ENCODE measurements at regions not wholly inside any gene's neighbourhood (a gene's known extent, or its start where the extent isn't known, plus 50 kb on each side); places are given as distances from the start of the nearest gene placed in this dataset.

DNA sequence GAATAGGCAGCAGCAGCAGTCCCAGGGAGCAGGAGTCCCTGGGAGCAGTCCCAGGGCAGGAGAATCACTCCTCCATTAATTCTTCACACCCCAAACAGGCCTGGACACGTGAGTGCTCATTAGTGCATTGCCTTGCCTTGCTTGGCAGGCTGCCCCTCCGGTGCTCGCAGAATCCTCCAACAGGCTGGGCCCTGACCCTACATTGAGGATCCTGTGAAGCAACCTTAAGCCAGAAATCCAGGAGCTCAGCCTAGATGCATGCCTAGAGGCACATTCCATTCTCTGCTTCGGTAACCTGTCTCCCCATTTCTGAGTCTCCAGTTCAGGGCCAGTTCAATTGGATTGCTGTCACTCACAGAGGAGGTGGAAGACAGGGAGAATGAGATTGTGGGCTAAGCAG is 97.4 kb upstream of the LRATD1 start:
- DNase-seq, result no peak
- H3K9me3 Mint-ChIP-seq, result no peaks in the 10 kb centered on the region
- no peak overlapping the region for H3K4me3 Mint-ChIP-seq
- H3K4me1 Mint-ChIP-seq (ENCODE audit: low read depth), result peaks cover 24% of the 10 kb centered on the region
- no peak overlapping the region for H3K27ac Mint-ChIP-seq
- no peaks in the 10 kb centered on the region for H3K36me3 Mint-ChIP-seq (ENCODE audit: low read depth)
- TF ChIP-seq, protein P1, sequence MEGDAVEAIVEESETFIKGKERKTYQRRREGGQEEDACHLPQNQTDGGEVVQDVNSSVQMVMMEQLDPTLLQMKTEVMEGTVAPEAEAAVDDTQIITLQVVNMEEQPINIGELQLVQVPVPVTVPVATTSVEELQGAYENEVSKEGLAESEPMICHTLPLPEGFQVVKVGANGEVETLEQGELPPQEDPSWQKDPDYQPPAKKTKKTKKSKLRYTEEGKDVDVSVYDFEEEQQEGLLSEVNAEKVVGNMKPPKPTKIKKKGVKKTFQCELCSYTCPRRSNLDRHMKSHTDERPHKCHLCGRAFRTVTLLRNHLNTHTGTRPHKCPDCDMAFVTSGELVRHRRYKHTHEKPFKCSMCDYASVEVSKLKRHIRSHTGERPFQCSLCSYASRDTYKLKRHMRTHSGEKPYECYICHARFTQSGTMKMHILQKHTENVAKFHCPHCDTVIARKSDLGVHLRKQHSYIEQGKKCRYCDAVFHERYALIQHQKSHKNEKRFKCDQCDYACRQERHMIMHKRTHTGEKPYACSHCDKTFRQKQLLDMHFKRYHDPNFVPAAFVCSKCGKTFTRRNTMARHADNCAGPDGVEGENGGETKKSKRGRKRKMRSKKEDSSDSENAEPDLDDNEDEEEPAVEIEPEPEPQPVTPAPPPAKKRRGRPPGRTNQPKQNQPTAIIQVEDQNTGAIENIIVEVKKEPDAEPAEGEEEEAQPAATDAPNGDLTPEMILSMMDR (IDR thresholded peaks at IDR 0.05), result no peak
- H3K27me3 Mint-ChIP-seq (ENCODE audit: insufficient read depth), result no peaks in the 10 kb centered on the region; the same call in 1 of the 2 replicates

DNA sequence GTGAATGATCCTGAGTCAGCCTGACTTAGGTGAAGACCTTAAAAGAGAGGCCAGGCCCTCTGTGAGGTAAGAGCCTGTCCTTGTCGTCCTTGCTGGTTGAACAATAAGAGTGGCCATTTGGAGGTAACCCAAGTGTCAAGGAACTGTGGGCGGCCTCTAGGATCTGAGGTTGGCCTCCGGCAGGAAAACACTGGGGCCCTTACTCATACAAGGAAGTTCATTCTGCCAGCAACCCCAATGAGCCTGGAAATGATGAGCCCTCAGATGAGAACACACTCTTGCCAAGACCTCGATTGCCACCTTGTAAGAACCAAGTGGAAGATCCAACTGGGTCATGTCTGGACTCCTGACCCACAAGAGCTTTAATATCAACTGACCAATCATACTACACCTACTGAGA is 95.5 kb upstream of the LRATD1 start:
- Mint-ChIP-seq H3K9me3 (no peaks in the 10 kb centered on the region), H3K4me1 (ENCODE audit: low read depth) (peaks cover 21% of the 10 kb centered on the region; the same call in 1 of the 2 replicates), H3K4me3 (no peak overlapping the region), H3K27ac (no peak overlapping the region), H3K36me3 (ENCODE audit: low read depth) (no peaks in the 10 kb centered on the region), H3K27me3 (ENCODE audit: insufficient read depth) (no peaks in the 10 kb centered on the region; the same call in none of the 2 replicates)
- no peak for DNase-seq
- TF ChIP-seq, protein P1 (IDR thresholded peaks at IDR 0.05), result no peak

DNA sequence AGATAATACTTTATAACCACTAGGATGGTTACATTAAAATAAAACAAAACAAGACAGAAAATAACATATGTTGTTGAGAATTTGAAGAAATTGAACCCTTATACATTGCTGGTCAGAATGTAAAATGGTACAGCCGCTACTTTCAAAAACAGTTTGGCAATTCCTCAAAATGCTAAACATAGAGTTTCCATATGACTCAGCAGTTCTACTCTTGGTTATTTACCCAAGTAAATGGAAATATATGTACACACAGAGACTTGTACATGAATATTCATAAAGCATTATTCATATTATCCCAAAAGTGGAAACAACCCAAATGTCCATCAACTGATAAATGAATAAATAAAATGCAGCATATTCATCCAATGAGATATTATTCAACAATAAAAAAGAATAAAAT is 92.5 kb upstream of the LRATD1 start:
- no peak overlapping the region for H3K4me3 Mint-ChIP-seq
- H3K27ac Mint-ChIP-seq, result no peak overlapping the region
- H3K9me3 Mint-ChIP-seq, result no peaks in the 10 kb centered on the region; the same call in 1 of the 2 replicates
- TF ChIP-seq, protein P1 (IDR thresholded peaks at IDR 0.05), result no peak
- DNase-seq, result no peak
- no peaks in the 10 kb centered on the region; the same call in 1 of the 2 replicates for H3K36me3 Mint-ChIP-seq (ENCODE audit: low read depth)
- peaks cover 2% of the 10 kb centered on the region for H3K27me3 Mint-ChIP-seq (ENCODE audit: insufficient read depth)
- peaks cover 30% of the 10 kb centered on the region; the same call in 1 of the 2 replicates for H3K4me1 Mint-ChIP-seq (ENCODE audit: low read depth)

DNA sequence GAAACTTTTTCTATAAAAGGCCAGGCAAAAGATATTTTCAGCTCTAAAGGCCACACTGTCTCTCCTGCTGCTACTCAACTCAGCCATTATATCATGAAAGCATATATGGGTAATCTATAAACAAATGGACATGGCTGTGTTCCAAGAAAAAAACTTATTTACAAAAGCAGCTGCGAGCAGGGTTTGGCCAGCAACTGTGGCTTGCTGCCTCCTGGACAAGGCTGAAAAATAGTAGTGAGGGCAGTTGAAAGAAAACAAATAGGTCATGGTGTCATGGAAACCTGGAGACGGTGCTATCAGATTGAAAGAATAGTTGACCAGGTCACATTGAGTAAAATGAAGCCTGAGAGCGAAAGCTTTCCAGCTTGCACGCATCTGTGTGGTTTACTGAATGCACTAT is 89.2 kb upstream of the LRATD1 start:
- no peak overlapping the region for H3K27ac Mint-ChIP-seq
- H3K36me3 Mint-ChIP-seq (ENCODE audit: low read depth), result no peaks in the 10 kb centered on the region; the same call in 1 of the 2 replicates
- no peak overlapping the region for H3K4me3 Mint-ChIP-seq
- no peak for DNase-seq
- peaks cover 2% of the 10 kb centered on the region for H3K27me3 Mint-ChIP-seq (ENCODE audit: insufficient read depth)
- H3K4me1 Mint-ChIP-seq (ENCODE audit: low read depth), result peaks cover 14% of the 10 kb centered on the region; the same call in 1 of the 2 replicates
- H3K9me3 Mint-ChIP-seq, result no peaks in the 10 kb centered on the region; the same call in 1 of the 2 replicates
- TF ChIP-seq, protein P1 (IDR thresholded peaks at IDR 0.05), result no peak

DNA sequence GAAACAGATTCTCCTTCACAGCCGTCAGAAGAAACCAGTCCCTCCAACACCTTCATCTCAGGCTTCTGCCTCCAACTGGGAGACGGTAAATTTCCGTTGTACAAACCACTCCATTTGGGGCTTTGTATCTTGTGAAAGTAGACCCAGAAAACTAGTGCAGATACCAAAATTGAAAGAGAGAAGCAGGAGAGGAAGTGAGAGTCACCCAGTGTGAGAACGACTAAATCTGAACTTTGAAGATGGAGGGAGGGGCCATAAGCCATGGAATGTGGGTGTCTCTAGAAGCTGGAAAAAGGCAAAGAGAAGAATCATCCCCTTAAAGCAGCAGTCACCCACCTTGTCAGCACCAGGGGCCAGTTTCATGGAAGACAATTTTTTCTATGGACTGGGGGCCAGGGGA is 88.3 kb upstream of the LRATD1 start:
- no peak for DNase-seq
- no peaks in the 10 kb centered on the region; the same call in 1 of the 2 replicates for H3K9me3 Mint-ChIP-seq
- H3K27ac Mint-ChIP-seq, result no peak overlapping the region
- H3K36me3 Mint-ChIP-seq (ENCODE audit: low read depth), result no peaks in the 10 kb centered on the region; the same call in 1 of the 2 replicates
- peaks cover 14% of the 10 kb centered on the region; the same call in 1 of the 2 replicates for H3K4me1 Mint-ChIP-seq (ENCODE audit: low read depth)
- no peak overlapping the region for H3K4me3 Mint-ChIP-seq
- TF ChIP-seq, protein P1 (IDR thresholded peaks at IDR 0.05), result no peak
- peaks cover 2% of the 10 kb centered on the region for H3K27me3 Mint-ChIP-seq (ENCODE audit: insufficient read depth)
